Effector memory CD8-positive, alpha-beta T cell (primary cell): ENCODE measurements at regions not wholly inside any gene's neighbourhood (a gene's known extent, or its start where the extent isn't known, plus 50 kb on each side); places are given as distances from the start of the nearest gene placed in this dataset.

Experiments used
- ATAC-seq: fragments of 150-1000 bp; cut with Tn5 transposase; replicated peaks from 2 replicates; pipeline ENCODE4 v1.10.0; 2021; ENCODE audit warnings: mild to moderate bottlenecking, moderate library complexity
- DNase-seq, 3 experiments: peaks; one replicate each; pipeline ENCODE4 v3.0.0; 2021
- H3K27ac Mint-ChIP-seq, 2 donors: one replicate each; pipeline ENCODE4 v1.8.0; 2022; ENCODE audit warnings: mild to moderate bottlenecking in 2 of 2, mixed read lengths in 2 of 2, moderate library complexity in 2 of 2
- H3K27me3 Mint-ChIP-seq, 2 donors: one replicate each; pipeline ENCODE4 v1.8.0; 2022; ENCODE audit warnings: mixed read lengths in 2 of 2
- H3K36me3 Mint-ChIP-seq: one replicate; pipeline ENCODE4 v1.8.0; 2022; ENCODE audit warnings: mild to moderate bottlenecking, moderate library complexity, mixed read lengths; ENCODE audit not compliant: insufficient read depth
- H3K4me1 Mint-ChIP-seq, 2 donors: one replicate each; pipeline ENCODE4 v1.8.0; 2022; ENCODE audit warnings: low read depth in 2 of 2, mixed read lengths in 2 of 2
- H3K4me3 Mint-ChIP-seq, 2 donors: one replicate each; pipeline ENCODE4 v1.8.0; 2022; ENCODE audit warnings: mild to moderate bottlenecking in 2 of 2, mixed read lengths in 2 of 2, moderate library complexity in 2 of 2
- H3K9me3 Mint-ChIP-seq, 2 donors: one replicate each; pipeline ENCODE4 v1.8.0; 2022; ENCODE audit warnings: mixed read lengths in 2 of 2

DNA sequence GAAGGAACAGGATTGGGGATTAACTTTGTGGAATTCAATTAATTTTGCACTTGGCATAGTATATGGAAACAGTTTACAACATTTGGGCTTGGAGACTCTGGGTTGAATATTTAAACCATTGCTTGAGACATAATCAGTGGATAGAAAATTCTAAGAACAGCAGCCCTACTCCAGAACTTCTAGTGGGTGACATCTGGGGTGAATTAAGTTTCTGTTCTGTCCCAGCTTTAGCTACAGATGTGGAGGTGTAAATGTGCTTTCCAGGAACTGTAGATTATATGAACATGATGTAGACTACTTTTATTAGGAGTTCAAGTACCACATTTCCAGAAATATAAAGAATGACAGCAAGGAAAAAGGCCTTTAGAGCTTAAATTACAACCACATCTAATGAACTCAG, 51.9 kb upstream of the SKAP2 start:
- H3K27ac Mint-ChIP-seq = no peak overlapping the region
- ATAC-seq (no peak), DNase-seq (no peak)
- no peaks in the 10 kb centered on the region for H3K36me3 Mint-ChIP-seq
- H3K9me3 Mint-ChIP-seq = no peaks in the 10 kb centered on the region
- no peaks in the 10 kb centered on the region for H3K4me1 Mint-ChIP-seq
- H3K27me3 Mint-ChIP-seq = peaks cover 18 to 25% of the 10 kb centered on the region in 2 donors
- H3K4me3 Mint-ChIP-seq = no peak overlapping the region
